ENCODE measurements at regions not wholly inside any gene's neighbourhood (a gene's known extent, or its start where the extent isn't known, plus 50 kb on each side); places are given as distances from the start of the nearest gene placed in this dataset.
"Not testable (repeated sequence)": the region's sequence is repeated elsewhere in the genome, so short reads cannot be mapped to it uniquely, and the experiment has no call there.

DNA sequence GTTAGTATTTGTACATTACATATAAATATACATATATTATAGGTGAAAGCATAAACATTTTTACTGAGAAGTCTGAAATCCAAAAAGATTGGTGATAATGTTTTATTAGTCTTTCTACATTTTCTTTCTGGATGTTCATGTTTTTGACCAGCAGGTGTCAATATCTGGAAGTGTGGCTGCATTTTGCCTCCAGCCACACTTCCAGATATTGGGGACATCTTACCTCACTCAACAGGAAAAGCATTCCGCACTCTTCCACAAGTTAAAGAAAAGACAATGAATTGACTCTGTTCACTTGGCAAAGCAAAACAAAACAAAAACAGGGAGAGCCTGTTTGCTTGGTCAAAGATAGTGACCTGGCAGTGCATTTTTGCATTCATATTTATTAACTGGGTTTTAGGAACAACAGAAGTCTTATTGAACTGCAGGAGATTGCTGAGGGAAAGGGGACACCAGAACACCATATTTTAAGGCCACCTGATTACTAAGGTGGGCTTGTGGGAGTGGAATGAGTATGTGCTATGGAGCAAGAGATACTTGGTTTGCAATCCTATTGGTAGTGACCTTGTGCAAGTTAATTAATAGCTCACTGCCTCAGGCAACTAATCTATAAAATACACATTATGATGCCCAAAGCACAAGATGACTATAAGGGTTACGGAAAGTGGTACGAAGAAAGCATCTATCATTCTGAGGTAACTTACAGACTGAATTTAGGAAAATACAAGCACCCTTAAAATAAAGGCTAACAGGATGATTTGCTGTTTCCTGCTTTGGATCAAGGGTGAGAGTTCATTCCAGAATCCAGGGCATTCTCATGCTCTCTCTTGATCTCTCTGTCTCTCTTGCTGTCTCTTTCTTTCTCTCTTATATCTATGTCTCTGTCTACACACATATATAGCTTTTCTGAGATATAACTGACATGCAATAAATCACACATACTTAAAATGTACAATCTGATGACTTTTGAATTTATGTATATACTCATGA is 389.9 kb upstream of the EMCN start:
- DNase-seq (ENCODE audit: extremely low read depth, low read depth), result peak; percentile 12

DNA sequence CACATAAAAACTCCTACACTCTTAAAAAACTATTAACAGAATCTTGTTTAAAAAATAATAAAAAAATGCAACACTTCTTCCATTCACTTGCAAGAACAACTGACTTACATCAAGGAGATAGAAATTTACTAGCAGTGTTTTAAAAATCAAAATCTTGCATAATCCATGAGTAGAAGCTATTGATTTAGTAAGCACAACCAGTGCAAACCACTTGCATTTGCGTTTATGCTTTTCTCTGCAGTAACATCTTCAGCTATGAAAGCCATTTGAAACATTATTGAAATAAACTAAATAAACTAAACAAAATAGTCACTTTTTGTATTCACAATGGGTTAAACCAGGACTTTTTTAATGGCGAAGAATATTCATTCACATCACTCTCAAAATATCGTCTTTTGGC is 389.2 kb upstream of the EMCN start:
- no peak for DNase-seq (ENCODE audit: extremely low read depth, low read depth)

DNA sequence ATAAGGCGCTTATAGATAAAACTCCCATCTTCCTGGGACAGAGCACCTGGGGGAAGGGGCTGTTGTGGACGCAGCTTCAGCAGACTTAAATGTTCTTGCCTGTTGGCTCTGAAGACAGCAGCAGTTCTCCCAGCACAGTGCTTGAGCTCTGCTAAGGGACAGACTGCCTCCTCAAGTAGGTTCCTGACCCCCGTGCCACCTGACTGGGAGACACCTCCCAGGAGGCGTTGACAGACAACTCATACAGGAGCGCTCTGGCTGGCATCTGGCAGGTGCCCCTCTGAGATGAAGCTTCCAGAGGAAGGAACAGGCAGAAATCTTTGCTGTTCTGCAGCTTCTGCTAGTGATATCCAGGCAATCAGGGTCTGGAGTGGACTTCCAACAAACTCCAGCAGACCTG is 383.1 kb upstream of the EMCN start:
- not testable (repeated sequence) for DNase-seq (ENCODE audit: extremely low read depth, low read depth)

DNA sequence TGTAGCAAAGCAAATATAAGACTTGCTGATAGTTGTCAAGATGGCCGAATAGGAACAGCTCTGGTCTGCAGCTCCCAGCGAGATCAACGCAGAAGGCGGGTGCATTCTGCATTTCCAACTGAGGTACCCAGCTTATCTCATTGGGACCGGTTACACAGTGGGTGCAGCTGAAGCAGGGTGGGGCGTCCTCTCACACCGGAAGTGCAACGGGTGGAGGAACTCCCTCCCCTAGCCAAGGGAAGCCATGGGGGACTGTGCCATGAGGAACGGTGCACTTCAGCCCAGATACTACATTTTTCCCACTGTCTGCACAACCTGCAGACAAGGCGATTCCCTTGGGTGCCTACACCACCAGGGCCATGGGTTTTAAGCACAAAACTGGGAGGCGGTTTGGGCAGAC is 382.3 kb upstream of the EMCN start:
- no peak for DNase-seq (ENCODE audit: extremely low read depth, low read depth)

DNA sequence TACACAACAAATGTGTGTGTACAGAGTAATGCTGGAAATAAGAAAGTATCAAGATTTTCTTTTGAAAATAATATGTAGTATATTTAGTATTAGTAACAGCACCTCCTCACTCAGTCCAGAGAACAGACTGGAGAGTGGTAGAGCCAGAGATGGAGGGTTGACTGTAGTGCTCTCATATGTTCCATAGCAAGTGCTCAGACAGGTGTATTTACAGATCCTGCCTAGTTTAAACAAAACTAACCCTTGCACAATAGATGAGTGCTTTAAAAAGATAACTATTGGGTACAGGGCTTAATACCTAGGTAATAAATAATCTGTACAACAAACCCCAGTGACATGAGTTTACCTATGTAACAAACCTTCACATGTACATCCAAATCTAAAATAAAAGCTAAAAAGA is 381.0 kb upstream of the EMCN start:
- no peak for DNase-seq (ENCODE audit: extremely low read depth, low read depth)

DNA sequence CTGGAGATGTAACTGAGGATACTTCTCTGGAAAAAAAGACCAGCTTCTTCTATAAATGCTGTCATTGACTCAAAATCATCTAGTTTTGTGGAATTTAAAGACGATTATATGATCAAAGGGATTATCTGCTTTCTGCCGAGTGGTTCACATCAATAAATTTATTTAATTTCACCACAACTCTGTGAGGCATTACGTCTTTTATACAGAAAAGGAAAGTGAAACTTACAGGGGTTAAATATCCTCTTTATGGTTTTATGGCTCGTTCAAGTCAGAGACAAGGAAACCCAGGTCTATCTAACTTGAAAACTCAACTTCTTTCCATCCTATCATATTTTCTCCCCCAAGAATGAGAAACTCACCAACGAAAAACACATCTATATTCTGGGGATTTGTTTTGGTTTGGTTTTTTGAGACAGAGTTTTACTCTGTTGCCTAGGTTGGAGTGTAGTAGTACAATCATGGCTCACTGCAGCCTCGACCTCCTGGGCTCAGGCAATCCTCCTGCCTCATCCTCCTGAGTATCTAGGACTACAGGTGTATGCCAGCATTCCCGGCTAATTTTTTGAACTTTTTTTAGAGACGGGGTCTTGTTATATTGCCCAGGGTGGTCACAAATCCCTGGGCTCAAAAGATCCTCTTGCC is 377.9 kb upstream of the EMCN start:
- no peak for DNase-seq (ENCODE audit: extremely low read depth, low read depth)

DNA sequence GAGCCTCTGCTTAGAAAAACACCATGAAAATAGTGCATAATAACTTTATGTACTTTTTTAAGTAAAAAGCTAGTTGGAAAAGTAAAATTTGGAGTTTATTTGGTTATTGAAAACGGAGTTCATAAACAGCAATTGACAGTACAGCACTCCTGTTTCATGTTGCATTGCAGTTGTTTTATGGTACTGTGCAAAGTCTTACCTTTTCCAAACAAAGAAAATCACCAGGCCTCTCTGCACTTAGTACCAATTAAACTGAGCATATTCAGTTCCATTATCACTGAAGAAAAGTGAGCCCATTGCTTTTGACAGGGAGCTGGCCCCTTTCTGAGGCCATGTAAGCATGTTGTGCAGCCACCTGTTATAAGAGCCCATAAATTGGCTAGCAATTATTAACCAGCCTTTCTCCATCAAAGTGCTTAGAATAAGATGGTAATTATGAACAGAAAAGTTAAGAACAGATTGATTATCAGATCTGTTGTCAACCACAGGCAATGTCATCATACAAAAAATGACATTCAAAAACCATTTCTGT is 376.6 kb upstream of the EMCN start:
- DNase-seq (ENCODE audit: extremely low read depth, low read depth), result no peak

DNA sequence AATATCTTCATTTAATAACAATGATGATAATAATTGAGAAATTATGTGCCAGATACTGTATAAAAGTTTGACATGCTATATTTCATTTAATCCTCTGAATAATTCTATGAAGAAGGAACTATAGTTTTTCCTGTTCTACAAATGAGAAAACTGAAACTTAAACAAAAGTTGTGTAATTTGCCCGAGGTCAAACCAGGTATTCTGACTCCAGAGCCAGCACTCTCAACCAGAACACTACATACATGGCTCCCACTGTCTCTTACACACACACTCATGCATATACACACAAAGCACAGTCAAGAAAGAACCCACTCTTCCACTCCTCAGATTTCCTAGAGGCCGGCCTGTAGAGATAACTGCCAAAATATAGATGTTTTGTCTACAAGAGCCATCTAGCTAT is 374.0 kb upstream of the EMCN start:
- no peak for DNase-seq (ENCODE audit: extremely low read depth, low read depth)

DNA sequence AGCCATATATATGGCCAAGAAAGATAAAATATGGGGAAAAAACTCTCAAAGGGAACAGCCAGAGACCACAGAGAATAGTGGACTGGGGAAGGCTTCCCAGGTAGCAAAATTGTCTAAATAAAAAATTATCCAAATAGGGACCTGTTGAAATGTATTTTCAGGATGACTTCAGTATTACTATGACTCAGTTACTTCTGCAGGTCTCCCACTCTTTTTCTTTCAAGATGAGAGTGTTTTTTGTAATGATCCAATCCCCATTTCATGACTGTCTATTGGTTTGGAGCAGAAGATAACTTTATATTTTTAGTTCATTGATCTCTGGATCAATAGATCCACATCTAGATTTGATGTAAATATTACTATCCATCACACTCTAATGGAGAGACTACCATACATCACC is 372.1 kb upstream of the EMCN start:
- DNase-seq (ENCODE audit: extremely low read depth, low read depth), result no peak

DNA sequence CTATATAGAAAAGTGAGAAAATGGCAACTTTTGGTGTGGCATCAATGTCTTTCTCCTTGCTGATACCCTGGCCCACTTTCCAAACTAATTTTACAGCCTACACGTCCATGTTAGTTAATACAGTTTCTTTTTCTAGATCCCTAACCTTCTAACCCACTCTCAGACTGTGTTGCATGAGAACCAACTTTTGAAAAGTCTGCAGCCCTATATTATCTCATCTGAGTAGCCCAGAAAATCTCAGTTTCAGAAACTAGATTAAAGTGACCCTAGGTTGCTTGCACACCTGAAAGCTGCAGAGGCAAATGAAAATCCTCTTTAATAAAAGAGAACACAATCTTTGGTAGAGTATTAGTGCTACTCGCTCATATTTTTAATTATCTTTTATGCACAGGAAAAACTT is 371.6 kb upstream of the EMCN start:
- no peak for DNase-seq (ENCODE audit: extremely low read depth, low read depth)

DNA sequence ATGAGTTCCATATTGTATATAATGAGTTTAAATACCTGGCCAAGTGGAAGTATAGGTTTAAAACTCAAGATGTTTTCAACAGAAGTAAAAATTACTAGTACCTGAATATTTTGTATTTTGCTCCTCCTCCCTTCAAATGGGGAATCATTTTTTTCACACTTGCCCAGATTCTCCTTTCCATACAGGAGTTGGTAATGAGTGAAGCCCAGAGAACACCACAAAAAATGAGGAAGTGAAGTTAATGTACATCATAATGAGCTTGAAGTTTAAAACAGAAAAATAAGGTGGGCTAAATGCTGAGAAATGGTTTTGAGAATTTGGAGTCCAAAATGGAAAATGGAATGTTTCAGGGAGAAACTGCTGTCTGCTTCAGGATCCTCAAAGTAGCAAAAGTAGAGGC is 364.8 kb upstream of the EMCN start:
- no peak for DNase-seq (ENCODE audit: extremely low read depth, low read depth)

DNA sequence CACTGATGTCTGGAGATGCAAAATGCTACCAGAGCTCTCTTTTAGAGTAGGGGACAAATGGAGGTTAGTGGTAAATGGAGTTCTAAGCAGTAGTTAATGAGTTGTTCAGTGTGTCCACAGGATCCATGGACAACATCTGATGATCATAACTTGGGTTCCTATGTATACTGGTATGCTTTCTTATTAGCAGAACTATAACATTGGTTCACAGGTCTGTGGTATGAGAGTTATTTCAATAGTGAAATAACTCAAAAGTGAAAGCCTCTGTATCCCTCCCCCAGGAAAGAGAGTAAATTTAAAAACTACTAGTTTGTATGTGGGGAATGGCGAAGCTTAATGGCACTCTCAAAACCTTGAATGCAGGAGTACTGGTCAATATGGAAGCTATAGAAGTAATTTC is 363.5 kb upstream of the EMCN start:
- DNase-seq (ENCODE audit: extremely low read depth, low read depth), result no peak

DNA sequence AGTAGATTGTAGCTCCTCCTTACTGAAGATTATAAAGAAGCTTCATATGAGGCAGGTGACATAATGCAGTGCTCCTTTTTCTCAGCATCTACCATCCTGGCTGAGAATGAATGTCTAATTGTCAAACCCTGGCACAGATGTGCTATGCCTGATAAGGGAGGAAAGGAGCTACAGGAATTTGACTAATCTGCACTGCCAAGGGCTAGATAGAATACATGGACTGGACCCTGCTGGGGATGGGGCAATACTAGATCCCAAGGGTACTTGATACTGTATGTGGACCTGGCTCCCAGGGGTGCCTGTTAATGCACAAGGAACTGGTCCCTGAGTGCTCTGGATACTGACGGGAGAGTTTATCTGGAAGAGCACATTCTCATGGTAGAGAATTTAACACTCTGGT is 362.2 kb upstream of the EMCN start:
- no peak for DNase-seq (ENCODE audit: extremely low read depth, low read depth)

DNA sequence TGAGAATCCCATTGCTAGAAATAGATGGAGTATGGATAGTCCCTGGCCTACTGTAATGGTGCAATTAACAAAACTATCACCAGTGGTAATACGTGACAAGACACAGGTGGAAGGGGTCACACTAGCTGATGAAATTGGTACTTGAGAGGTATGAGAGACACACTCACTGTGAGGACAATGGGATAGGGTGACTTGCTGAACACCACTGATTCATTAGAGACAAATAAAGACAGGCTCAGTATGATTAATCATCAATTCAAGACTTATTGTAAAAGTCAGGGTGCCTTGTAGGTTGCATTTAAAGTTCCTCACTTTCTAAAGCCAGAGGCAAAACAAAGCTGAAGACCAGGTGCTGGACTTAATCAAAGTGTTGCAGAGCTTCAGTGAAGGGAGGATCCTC is 361.6 kb upstream of the EMCN start:
- DNase-seq (ENCODE audit: extremely low read depth, low read depth), result no peak

DNA sequence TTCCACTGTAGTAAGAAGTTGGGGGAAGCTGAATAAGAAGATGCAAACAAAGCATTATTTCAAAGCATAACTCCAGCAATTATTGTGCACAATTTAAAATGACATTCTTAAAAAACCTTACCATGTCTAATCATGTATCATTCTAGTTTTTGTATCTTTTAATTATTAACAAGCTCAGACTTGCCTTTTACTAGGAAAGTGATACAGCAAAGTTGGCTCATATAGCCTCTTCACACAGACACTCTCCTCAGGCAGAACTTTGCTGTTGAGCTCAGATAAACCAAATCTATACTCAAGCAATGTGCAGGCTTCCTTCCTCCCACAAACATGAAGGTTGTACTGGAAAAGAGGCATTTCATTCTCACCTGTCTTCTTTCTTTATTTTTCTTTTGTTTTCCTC is 358.7 kb upstream of the EMCN start:
- no peak for DNase-seq (ENCODE audit: extremely low read depth, low read depth)

DNA sequence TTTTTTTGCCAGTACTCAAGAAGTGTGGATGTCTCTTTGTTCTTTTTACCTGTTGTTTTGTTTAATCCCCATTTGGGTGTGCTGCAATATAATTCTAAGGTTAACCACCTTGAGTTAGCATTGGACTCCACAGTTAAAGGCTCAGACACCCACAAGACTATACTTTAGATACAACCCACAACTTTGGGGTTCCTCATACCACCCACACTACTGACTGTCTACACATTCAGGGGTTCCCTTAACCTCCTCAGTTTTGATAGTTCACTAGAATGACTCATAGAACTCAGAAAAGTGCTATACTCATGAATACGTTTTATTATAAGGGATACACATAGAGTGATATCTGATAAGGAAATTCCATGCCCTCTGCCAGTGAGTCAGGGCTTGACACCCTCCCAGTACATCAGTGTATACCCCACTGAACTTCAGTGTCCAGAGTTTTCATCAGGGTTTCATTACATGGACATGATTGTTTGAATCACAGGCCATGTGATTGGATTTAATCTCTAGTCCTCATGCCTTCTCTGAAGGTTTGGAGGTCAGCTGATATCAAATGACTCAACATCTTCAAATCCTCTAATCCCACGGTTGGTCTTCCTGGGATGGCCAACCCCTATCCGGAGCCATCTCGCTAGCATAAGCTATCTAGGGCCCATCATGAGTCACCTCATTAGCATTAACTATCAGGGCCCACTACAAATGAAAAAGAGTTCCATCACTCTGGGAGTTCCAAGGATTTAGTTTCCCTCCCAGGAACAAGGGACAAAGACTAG is 357.7 kb upstream of the EMCN start:
- no peak for DNase-seq (ENCODE audit: extremely low read depth, low read depth)

DNA sequence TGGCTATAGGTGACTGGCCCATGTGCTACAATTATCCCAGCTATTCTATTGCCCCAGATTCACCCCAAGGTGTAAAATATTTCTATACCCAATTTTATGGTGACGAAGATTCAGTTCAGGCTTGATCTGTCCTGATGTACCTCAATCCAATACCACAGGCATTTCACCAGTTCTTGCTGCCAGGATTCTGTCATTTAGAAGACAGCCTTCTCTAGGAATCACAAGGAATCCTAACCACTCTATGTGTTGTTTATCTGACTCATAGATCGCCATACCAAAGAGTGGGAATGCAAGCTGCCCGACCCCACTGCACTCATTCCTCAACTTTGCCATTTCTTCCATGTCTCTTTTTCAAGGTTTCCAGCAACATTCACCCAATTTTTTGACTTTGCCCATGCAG is 355.0 kb upstream of the EMCN start:
- no peak for DNase-seq (ENCODE audit: extremely low read depth, low read depth)

DNA sequence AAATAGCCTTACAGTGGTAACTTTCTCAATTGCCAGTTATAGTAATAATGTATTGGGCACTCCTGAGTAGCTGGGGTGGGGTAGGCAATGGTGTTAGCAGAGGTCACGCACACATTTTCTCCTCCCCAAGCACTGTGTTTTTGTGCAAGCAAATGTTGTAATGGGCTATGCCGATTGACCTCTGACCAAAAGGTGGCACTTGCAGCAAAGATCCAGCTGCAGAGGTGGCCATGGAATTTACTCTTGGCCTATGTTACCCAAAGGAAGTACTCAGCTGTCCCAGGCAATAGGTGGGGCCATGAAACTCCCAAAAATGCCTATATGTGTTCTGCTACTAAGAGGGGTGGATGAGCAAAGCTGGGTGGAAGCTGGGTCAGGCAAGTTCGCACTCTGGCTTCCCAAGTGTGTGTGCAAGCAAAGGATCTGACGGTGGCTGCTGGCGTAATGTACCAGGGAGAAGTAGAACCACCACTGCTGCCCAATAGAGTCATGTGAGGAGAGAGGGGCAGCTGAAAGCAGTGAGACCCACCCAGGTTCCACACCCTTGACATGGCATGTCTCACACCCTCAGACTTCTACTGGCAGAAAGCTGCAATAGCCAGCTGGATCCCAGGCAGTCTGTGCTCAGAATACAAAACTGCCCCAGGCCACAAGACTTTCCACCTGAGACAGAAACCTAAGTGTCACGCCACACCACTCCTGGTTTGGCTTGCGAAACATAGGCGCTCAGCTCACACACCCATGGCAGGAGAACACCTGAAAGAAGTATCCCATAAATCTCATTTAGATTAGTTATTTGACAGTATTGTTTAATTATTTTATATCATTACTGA is 353.3 kb upstream of the EMCN start:
- DNase-seq (ENCODE audit: extremely low read depth, low read depth), result no peak

DNA sequence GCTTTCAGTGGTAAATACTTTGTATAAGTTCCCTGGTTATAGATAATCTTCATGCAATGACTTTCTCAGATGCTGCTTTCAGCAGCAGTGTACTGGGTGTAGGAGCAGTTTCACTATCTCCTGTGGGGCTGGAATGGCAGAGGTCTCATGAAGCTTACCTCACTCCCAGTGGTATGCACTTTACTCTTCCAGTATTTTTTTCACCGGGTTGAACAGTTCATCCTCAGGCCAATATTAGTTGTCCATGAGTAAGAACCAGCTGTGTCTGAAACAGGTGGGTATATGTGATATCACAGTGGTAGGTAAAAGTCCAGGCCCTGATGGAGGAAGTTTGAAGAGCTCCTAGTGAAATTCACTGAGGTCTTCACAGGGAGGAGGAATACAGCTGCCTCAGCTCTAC is 351.5 kb upstream of the EMCN start:
- no peak for DNase-seq (ENCODE audit: extremely low read depth, low read depth)

DNA sequence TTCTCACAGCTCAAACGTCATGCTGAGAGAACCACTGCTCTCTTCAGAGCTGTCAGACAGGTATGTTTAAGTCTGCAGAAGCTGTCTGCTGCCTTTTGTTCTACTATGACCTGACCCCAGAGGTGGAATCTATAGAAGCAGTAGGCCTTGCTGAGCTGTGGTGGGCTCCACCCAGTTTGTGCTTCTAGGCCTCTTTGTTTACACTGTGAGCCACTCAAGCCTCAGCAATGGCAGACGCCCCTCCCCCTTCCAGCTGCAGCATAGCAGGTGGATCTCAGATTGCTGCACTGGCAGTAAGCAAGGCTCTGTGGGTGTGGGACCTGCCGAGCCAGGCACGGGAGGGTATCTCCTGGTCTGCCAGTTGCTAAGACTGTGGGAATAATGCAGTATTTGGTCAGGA is 350.5 kb upstream of the EMCN start:
- DNase-seq (ENCODE audit: extremely low read depth, low read depth), result not testable (repeated sequence)
